Immature natural killer cell (primary cell): ENCODE measurements at regions not wholly inside any gene's neighbourhood (a gene's known extent, or its start where the extent isn't known, plus 50 kb on each side); places are given as distances from the start of the nearest gene placed in this dataset.
"Not testable (repeated sequence)": the region's sequence is repeated elsewhere in the genome, so short reads cannot be mapped to it uniquely, and the experiment has no call there.

ENCODE experiments used
- DNase-seq, 3 donors: peaks; one replicate each; pipeline ENCODE4 v3.0.0; 2022; ENCODE audit warnings: mixed read lengths in 1 of 3
- H3K27ac Mint-ChIP-seq, 6 donors: one replicate each; pipeline ENCODE4 v1.8.0; 2020; ENCODE audit warnings: mixed read lengths in 6 of 6, mild to moderate bottlenecking in 5 of 6, inconsistent platforms in 4 of 6, moderate library complexity in 3 of 6
- H3K27me3 Mint-ChIP-seq, 3 donors: one replicate each; pipeline ENCODE4 v1.8.0; 2020 to 2021; ENCODE audit warnings: low read depth in 3 of 3, mild to moderate bottlenecking in 3 of 3, mixed read lengths in 3 of 3, moderate library complexity in 3 of 3, inconsistent platforms in 1 of 3
- H3K36me3 Mint-ChIP-seq, 3 donors: one replicate each; pipeline ENCODE4 v1.8.0; 2020; ENCODE audit warnings: mixed read lengths in 3 of 3, inconsistent platforms in 2 of 3, mild to moderate bottlenecking in 2 of 3
- H3K4me1 Mint-ChIP-seq, 2 donors: one replicate each; pipeline ENCODE4 v1.8.0; 2020; ENCODE audit warnings: inconsistent platforms in 2 of 2, mild to moderate bottlenecking in 2 of 2, mixed read lengths in 2 of 2, moderate library complexity in 1 of 2
- H3K4me3 Mint-ChIP-seq, 5 donors: one replicate each; pipeline ENCODE4 v1.8.0; 2020; ENCODE audit warnings: mild to moderate bottlenecking in 5 of 5, mixed read lengths in 5 of 5, inconsistent platforms in 3 of 5, moderate library complexity in 3 of 5
- H3K9me3 Mint-ChIP-seq, 6 donors: one replicate each; pipeline ENCODE4 v1.8.0; 2020; ENCODE audit warnings: mild to moderate bottlenecking in 6 of 6, mixed read lengths in 6 of 6, inconsistent platforms in 4 of 6, moderate library complexity in 3 of 6

DNA sequence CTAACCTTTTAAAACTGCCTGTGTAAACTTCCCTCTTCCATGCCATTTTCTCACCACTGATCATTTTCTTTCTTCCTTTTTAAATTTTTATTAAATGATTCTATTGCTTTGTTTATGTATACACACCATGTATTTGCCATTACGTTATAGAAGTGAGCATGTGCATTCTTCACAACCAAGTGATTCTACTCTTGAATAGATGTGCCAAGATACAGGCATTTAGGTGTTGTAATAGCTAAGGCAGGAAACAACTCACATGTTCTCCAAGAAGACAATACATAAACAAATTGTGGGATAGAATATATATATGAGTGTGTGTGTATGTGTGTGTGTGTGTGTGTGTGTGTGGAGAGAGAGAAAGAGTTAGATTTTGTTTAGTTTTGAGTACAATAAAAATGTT, 202.6 kb upstream of the SEMA3E start:
- Mint-ChIP-seq H3K4me3 (no peak overlapping the region), H3K36me3 (no peaks in the 10 kb centered on the region), H3K27ac (no peak overlapping the region), H3K9me3 (peaks cover 5 to 31% (median 8%) of the 10 kb centered on the region in 6 donors), H3K4me1 (no peaks in the 10 kb centered on the region), H3K27me3 (no peaks in the 10 kb centered on the region)
- no peak for DNase-seq

DNA sequence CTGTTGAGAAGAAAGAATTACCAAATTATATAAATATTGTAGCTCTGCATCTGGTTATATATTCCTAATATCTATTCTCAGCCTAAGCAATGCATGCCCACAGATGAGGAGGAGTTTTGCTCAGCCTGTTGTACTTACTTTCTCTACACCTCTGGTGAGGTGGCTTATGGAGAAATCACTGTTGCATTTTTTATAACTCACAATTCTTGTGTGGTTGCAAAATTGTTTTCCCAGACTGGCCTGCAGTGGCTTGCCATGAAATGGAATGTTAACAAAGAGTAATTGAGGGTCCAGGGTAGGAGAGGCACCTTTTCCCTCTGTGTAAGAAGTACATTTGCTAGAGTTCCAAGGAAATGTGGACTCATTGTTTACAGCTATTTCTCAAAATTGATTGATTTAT, 202.0 kb upstream of the SEMA3E start:
- H3K4me1 Mint-ChIP-seq: no peaks in the 10 kb centered on the region
- H3K4me3 Mint-ChIP-seq: no peak overlapping the region
- no peak overlapping the region for H3K27ac Mint-ChIP-seq
- no peaks in the 10 kb centered on the region for H3K36me3 Mint-ChIP-seq
- peaks cover 5 to 28% (median 7%) of the 10 kb centered on the region in 6 donors for H3K9me3 Mint-ChIP-seq
- no peak for DNase-seq
- no peaks in the 10 kb centered on the region for H3K27me3 Mint-ChIP-seq

DNA sequence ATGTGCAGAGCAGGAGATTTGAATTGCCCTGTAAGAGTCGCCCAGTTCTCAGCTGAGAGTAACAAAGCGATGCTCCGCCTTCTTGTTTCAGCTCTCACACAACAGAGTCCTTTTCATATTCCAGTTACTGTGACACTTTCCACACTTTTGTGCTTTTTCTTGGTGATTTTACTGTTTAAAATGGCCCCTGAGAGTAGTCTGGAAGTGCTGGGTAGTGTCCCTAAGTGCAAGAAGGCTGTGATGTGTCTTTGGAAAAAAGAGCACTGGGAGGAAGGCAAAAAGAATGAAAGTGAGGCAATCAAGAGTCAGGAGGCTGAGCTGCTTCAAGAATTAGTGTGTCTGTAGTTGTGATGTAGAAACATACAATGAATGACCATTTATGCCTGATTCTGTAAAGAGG, 201.2 kb upstream of the SEMA3E start:
- no peak for DNase-seq
- no peaks in the 10 kb centered on the region for H3K36me3 Mint-ChIP-seq
- H3K9me3 Mint-ChIP-seq: peaks cover 0 to 29% (median 9%) of the 10 kb centered on the region in 6 donors
- no peaks in the 10 kb centered on the region for H3K27me3 Mint-ChIP-seq
- H3K4me1 Mint-ChIP-seq: no peaks in the 10 kb centered on the region
- H3K27ac Mint-ChIP-seq: no peak overlapping the region
- no peak overlapping the region for H3K4me3 Mint-ChIP-seq

DNA sequence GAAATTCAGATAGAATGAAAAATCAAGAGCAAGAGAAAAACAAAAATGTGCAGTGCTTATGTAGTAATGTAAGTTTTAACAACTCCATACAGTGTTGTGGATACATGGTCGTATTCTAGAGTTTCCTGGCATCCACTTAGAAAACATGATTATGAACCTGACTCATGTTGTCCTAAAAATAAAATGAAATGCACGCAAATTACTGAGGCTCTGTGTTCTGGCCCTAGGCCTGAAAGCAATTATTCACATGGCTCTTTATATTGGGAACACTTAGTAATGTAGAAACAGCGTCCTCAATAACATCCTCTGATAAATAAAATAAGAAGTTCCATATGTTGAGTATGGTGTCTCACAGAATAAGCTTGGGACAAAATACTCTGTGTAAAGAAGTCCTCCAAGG, 200.2 kb upstream of the SEMA3E start:
- Mint-ChIP-seq H3K4me1 (no peaks in the 10 kb centered on the region), H3K27me3 (no peaks in the 10 kb centered on the region), H3K27ac (no peak overlapping the region), H3K9me3 (peaks cover 0 to 32% (median 16%) of the 10 kb centered on the region in 6 donors), H3K36me3 (no peaks in the 10 kb centered on the region), H3K4me3 (no peak overlapping the region)
- no peak for DNase-seq

DNA sequence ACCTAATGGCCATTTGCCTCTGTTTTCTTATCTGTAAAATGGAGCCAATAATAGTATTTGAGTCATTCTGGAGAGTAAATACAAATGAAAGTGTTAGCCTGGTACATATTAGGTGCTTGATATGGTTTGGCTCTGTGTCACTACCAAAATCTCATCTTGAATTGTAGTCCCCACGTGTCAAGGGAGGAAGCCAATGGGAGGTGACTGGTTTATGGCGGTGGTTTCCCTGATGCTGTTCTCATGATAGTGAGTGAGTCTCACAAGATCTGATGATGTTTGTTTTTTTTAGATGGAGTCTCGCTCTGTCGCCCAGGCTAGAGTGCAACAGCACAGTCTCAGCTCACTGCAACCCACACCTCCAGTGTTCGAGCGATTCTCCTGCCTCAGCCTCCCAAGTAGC, 194.0 kb upstream of the SEMA3E start:
- no peak overlapping the region for H3K4me3 Mint-ChIP-seq
- DNase-seq: no peak
- no peaks in the 10 kb centered on the region for H3K27me3 Mint-ChIP-seq
- peaks cover 0 to 29% (median 16%) of the 10 kb centered on the region in 6 donors for H3K9me3 Mint-ChIP-seq
- no peaks in the 10 kb centered on the region for H3K4me1 Mint-ChIP-seq
- no peak overlapping the region for H3K27ac Mint-ChIP-seq
- H3K36me3 Mint-ChIP-seq: no peaks in the 10 kb centered on the region

DNA sequence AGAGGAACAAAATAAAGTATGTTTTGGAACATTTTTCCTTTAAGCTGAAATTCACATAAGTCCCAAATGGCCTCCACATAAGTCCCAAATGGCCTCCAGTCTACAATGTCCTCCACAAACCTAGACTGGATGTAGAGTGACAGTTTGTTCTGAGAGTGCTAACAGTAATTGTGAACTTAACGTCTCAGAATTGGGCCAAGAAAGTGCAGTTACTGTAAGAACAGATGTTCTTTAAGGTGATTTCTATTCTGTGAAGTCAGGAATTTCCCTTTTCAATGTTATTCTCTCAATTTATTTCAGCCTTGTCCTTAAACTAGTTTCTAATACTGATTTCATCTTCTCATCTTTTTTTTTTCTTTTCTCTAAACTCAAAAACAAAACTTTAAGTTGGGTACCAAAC, 188.7 kb upstream of the SEMA3E start:
- Mint-ChIP-seq H3K9me3 (peaks cover 0 to 12% (median 3%) of the 10 kb centered on the region in 6 donors), H3K36me3 (no peaks in the 10 kb centered on the region), H3K27ac (no peak overlapping the region), H3K4me3 (no peak overlapping the region), H3K27me3 (no peaks in the 10 kb centered on the region), H3K4me1 (no peaks in the 10 kb centered on the region)
- no peak for DNase-seq

DNA sequence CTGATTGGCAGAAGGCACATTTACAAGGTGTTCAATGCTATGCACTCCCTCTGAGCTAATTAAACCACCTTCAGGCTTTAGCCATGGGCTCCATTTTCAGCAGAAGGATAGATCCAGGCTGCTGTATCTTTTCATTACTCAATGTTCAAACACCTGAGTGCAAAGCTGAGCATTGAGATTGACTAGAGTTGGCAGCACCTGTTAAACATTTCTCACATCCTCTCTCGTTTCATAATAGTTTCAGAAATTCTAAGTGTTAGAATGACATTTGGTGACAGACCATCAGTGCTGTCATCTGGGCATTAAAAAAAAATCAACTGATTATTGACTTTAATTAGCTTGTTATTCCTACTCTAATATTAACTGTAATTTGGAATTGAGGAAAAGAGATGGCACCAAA, 187.1 kb upstream of the SEMA3E start:
- Mint-ChIP-seq H3K27me3 (no peaks in the 10 kb centered on the region), H3K4me3 (no peak overlapping the region), H3K9me3 (peaks cover 0 to 12% (median 6%) of the 10 kb centered on the region in 6 donors), H3K27ac (no peak overlapping the region), H3K4me1 (no peaks in the 10 kb centered on the region), H3K36me3 (no peaks in the 10 kb centered on the region)
- DNase-seq: no peak

DNA sequence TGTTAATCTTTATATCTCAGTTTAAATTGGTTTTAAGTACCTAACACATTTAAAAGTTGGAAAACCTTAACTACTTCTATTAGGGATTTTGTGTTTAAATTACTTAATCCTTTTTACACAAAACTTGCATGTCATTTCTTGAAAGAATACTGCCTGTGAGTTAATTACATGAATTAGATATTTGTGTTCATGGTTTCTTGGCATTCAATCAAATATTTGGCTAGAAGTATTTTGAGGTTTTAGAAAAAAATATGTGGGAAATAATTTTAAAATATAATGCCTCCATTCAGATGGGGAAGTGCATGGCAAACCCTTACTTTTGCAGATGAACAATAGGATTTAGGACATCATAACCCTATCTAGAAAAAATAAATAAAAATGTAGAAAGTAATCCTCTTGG, 186.5 kb upstream of the SEMA3E start:
- peaks cover 0 to 12% (median 6%) of the 10 kb centered on the region in 6 donors for H3K9me3 Mint-ChIP-seq
- no peaks in the 10 kb centered on the region for H3K4me1 Mint-ChIP-seq
- H3K4me3 Mint-ChIP-seq: no peak overlapping the region
- no peak overlapping the region for H3K27ac Mint-ChIP-seq
- H3K27me3 Mint-ChIP-seq: no peaks in the 10 kb centered on the region
- H3K36me3 Mint-ChIP-seq: no peaks in the 10 kb centered on the region
- DNase-seq: no peak

DNA sequence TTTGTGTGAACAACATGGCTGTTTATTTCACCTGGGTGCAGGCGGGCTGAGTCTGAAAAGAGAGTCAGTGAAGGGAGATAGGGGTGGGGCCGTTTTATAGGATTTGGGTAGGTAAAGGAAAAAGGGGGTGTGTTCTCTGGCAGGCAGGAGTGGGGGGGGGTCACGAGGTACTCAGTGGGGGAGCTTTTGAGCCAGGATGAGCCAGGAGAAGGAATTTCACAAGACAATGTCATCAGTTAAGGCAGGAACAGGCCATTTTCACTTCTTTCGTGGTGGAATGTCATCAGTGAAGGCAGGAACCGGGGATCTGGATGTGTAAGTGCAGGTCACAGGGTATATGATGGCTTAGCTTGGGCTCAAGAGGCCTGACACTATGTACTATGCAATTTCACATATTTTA, 184.8 kb upstream of the SEMA3E start:
- not testable (repeated sequence) for H3K4me1 Mint-ChIP-seq

DNA sequence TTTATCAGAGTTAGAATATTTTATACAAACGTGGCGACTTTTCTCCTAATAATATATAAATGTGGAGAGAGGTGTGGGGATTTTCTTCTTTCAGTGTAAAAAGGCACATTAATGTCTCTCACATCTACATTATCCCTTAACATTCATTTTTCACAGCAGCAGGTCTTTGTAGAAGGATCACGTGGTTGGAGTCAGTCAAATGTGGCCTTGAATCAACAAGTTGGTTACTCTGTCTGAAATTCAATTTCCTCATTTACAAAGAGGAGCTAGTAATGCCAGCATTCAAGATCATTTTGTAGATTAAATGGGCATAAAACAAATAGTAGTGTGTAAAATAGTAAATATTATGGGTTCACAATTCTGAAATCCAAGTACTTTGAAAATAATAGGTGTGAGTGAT, 183.1 kb upstream of the SEMA3E start:
- H3K36me3 Mint-ChIP-seq: no peaks in the 10 kb centered on the region
- no peak for DNase-seq
- H3K4me1 Mint-ChIP-seq: no peaks in the 10 kb centered on the region
- H3K9me3 Mint-ChIP-seq: peaks cover 0 to 28% (median 18%) of the 10 kb centered on the region in 6 donors
- no peaks in the 10 kb centered on the region for H3K27me3 Mint-ChIP-seq
- no peak overlapping the region for H3K27ac Mint-ChIP-seq
- H3K4me3 Mint-ChIP-seq: no peak overlapping the region

More for the DNA sequence above, 184.8 kb upstream of the SEMA3E start:
- peaks cover 0 to 24% (median 14%) of the 10 kb centered on the region in 6 donors for H3K9me3 Mint-ChIP-seq
- not testable (repeated sequence) for H3K36me3 Mint-ChIP-seq, DNase-seq, H3K27me3 Mint-ChIP-seq, H3K27ac Mint-ChIP-seq, H3K4me3 Mint-ChIP-seq

DNA sequence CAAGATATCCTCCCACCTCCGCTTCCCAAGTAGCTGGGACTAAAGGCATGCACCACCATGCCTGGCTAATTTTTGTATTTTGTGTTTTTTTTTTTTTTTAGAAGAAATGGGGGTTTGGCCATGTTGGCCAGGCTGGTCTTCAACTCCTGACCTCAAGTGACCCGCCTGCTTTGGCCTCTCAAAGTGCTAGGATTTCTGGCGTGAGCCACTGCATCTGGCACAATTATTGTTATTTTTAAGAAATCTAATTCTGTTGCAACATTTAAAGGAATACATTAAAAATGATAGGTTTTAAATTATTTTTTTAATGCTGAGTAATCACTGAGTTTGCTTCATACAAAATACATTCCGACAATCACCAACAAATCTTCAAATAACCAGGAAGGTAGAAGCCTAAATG, 178.1 kb upstream of the SEMA3E start:
- Mint-ChIP-seq H3K27me3 (no peaks in the 10 kb centered on the region), H3K9me3 (peaks cover 0 to 33% (median 20%) of the 10 kb centered on the region in 6 donors), H3K36me3 (no peaks in the 10 kb centered on the region), H3K4me3 (no peak overlapping the region), H3K4me1 (no peaks in the 10 kb centered on the region), H3K27ac (no peak overlapping the region)
- no peak for DNase-seq

DNA sequence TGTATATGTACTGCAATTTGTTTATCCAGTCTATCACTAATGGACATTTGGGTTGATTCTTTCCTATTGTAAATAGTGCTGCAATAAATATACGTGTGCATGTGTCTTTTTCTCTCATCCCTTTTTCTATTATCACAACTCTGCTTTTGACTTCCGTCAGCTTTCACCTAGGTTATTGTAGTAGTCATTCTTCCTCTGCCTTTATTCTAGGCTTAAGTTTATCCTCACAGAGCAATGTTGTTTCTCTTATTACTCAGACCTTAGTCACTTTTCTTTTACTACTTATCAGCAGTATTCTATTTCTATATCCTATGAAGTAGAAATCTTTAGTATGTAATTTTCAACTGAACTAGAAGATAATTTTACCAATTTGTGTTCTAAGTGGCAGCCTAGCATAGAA, 175.3 kb upstream of the SEMA3E start:
- DNase-seq: no peak
- peaks cover 5 to 46% (median 18%) of the 10 kb centered on the region in 6 donors for H3K9me3 Mint-ChIP-seq
- no peaks in the 10 kb centered on the region for H3K4me1 Mint-ChIP-seq
- no peaks in the 10 kb centered on the region for H3K36me3 Mint-ChIP-seq
- no peaks in the 10 kb centered on the region for H3K27me3 Mint-ChIP-seq
- H3K4me3 Mint-ChIP-seq: no peak overlapping the region
- no peak overlapping the region for H3K27ac Mint-ChIP-seq

DNA sequence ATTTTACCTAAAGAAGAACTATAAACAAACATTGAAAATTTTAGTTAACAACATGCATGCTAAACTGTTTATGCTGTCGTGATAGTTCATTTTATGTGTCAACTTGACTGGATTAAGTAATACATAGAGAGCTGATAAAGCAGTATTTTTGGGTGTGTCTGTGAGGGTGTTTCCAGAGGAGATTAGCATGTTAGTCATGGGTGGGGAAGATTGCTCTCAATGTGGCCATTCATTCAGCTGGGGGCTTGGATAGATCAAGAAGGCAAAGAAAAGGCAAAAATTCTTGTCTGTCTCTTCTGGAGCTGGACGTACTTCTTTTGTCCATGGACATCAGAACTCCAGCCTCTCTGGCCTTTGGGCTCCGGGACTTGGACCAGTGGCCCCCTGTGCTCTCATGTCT, 172.9 kb upstream of the SEMA3E start:
- peaks cover 10 to 50% (median 16%) of the 10 kb centered on the region in 6 donors for H3K9me3 Mint-ChIP-seq
- no peak overlapping the region for H3K4me3 Mint-ChIP-seq
- no peaks in the 10 kb centered on the region for H3K27me3 Mint-ChIP-seq
- DNase-seq: no peak
- no peaks in the 10 kb centered on the region for H3K36me3 Mint-ChIP-seq
- no peaks in the 10 kb centered on the region for H3K4me1 Mint-ChIP-seq
- H3K27ac Mint-ChIP-seq: no peak overlapping the region

DNA sequence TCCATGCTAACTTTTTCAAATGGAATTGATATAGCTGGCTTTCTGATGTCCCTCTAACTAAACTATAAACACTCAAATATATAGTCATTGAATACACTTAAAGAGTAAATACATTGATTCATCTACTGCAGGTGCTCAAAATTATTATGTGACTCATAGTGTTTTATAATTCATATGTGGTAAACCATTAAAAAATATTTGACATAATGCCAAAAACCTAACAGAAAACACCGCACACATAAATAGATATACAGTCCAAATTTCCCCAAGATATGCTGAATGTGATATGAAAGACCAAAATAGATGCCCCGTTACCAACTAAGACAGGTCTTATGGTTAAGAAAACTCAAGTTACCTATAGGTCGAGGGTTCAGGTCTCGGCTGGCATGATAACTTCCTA, 171.7 kb upstream of the SEMA3E start:
- no peak for DNase-seq
- Mint-ChIP-seq H3K4me3 (no peak overlapping the region), H3K27me3 (no peaks in the 10 kb centered on the region), H3K36me3 (no peaks in the 10 kb centered on the region), H3K27ac (no peak overlapping the region), H3K9me3 (peaks cover 10 to 52% (median 17%) of the 10 kb centered on the region in 6 donors), H3K4me1 (no peaks in the 10 kb centered on the region)

DNA sequence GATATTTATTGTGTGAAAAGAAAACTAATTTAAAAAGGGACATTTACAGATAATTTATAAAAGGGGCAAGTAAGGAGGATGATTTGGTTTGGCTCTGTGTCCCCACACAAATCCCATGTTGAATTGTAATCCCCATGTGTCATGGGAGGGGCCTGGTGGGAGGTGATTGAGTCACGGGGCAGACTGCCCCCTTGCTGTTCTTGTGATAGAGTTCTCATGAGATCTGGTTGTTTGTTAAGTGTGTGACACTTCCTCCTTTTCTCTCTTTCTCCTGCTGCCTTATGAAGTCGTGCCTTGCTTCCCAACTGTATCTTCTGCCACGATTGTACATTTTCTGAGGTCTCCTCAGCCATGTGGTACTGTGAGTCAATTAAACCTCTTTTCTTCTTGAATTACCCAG, 171.0 kb upstream of the SEMA3E start:
- no peaks in the 10 kb centered on the region for H3K4me1 Mint-ChIP-seq
- H3K9me3 Mint-ChIP-seq: peaks cover 10 to 52% (median 19%) of the 10 kb centered on the region in 6 donors
- H3K27ac Mint-ChIP-seq: no peak overlapping the region
- no peak overlapping the region for H3K4me3 Mint-ChIP-seq
- H3K36me3 Mint-ChIP-seq: no peaks in the 10 kb centered on the region
- no peak for DNase-seq
- H3K27me3 Mint-ChIP-seq: no peaks in the 10 kb centered on the region
